ENCODE measurements at regions not wholly inside any gene's neighbourhood (a gene's known extent, or its start where the extent isn't known, plus 50 kb on each side); places are given as distances from the start of the nearest gene placed in this dataset.
"Not testable (repeated sequence)": the region's sequence is repeated elsewhere in the genome, so short reads cannot be mapped to it uniquely, and the experiment has no call there.

DNA sequence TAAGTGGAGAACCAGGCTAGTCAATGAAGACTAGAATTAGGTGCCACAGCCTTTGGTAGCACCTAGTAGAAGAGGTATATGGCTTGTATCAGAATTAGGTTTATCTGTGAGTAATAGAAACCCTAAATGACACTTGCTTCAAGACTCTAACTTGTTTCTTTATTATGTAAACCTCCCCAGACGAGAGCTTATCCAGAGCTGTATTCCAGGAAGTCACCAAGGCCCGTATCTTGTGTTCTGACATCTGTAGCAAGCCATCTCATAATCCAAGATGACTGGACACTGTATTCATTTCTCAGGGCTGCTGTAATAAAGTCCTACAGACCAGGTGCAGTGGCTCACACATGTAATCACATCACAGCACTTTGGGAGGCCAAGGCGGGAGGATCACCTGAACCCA lies 56.7 kb upstream of the PPP1R12A start:
- DNase-seq: no peak

DNA sequence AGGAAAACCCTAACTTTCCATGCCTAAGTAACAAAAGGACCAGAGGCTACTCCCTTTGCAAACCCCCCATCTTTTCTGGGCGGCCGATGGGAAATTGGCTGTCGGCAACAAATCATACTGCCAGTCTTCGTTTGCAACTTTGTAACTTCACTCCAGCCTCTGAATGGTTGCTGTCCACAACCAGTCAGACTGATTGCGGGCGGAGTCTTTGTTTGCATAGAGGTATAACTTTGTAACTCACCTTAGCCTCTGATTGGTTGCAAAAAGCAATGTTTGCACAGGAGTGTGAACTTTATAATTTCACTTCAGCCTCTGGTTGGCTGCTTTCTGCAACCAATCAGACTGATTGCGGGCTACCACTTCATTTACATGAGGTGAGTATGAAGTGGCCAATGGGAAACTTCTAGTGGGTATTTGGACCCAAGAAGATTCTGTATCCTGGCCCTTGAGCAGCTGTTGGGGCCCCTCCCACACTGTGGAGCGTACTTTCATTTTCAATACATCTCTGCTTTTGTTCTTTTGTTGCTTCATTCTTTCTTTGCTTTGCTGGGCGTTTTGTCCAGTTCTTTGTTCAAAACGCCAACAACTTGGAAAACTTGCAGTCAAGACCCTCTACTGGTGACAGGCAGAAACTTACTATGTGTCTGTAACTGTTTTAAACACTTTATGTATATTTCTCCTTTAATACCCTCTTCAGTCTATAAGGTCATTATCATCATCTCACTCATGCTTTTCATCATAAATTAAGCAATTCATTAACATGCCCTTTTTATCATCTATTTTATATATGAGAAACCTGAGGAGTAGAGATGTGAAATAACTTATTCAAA lies 55.8 kb upstream of the PPP1R12A start:
- DNase-seq: not testable (repeated sequence)

DNA sequence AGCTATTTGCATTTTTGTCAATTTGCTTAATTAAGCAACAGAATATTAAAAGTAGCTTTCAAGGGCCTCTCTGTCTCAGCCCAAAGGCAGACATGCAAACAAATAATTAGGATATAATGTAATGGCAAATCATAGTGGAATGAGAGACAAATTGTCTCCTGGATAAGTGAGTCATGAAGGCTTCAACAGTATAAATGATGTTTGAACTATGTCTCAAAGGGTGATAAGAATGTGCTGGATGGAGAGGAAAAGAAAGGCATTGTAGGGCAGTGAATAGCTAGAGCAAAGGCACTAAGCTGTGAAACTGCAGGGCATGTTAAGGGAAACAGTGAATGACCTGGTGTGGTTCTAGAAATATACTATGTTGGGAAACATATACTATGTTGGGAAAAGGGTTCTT lies 53.5 kb upstream of the PPP1R12A start:
- no peak for DNase-seq

DNA sequence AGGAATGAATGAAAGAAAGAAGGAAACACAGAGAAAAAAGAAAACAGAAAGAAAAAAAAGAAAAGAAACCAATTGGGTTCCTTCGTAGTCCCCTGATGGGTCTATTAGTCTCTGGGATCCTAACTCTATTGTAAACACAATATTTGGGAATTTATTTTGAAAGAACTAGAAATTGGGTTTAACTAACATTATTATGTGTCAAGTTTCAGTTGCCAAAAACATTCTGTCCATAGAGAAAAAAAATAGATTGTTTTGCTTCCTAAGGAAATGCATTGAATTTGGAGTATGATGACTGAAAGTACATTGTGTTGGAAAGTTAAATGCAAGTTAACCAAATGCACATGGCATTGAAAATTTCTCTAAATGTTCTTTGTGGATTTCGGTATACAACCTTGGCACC lies 52.8 kb upstream of the PPP1R12A start:
- peak in 1 of 2 donors; percentile 20 for DNase-seq
